Trophoblast cell (in vitro differentiated cells and primary cell): ENCODE measurements at regions not wholly inside any gene's neighbourhood (a gene's known extent, or its start where the extent isn't known, plus 50 kb on each side); places are given as distances from the start of the nearest gene placed in this dataset.
A peak's percentile ranks its signal among the peaks of the same experiment; 100 is the strongest.

Source experiments
- DNase-seq, 2 donors: peaks; one replicate each; pipeline ENCODE4 v3.0.0-alpha.2; 2016
- H2AFZ ChIP-seq: 2 replicates; pipeline ENCODE4 v1.6.1; 2013; ENCODE audit warnings: low read length, moderate library complexity, mild to moderate bottlenecking; ENCODE audit not compliant: insufficient read depth, poor library complexity
- H2AK5ac ChIP-seq: 2 replicates; pipeline ENCODE4 v1.6.1; 2013; ENCODE audit warnings: mild to moderate bottlenecking, low read length
- H2BK120ac ChIP-seq: 2 replicates; pipeline ENCODE4 v1.6.1; 2013; ENCODE audit warnings: low read length, mild to moderate bottlenecking, moderate library complexity; ENCODE audit not compliant: insufficient read depth, poor library complexity
- H2BK12ac ChIP-seq: 2 replicates; pipeline ENCODE4 v1.6.1; 2013; ENCODE audit warnings: mild to moderate bottlenecking, low read length, moderate library complexity
- H2BK5ac ChIP-seq: 2 replicates; pipeline ENCODE4 v1.6.1; 2013; ENCODE audit warnings: low read length, low read depth, moderate library complexity, mild to moderate bottlenecking; ENCODE audit not compliant: poor library complexity
- H3K14ac ChIP-seq: 2 replicates; pipeline ENCODE4 v1.6.1; 2013; ENCODE audit warnings: mild to moderate bottlenecking, low read length
- H3K18ac ChIP-seq: 2 replicates; pipeline ENCODE4 v1.6.1; 2013; ENCODE audit warnings: mild to moderate bottlenecking, low read length
- H3K23ac ChIP-seq: 2 replicates; pipeline ENCODE4 v1.6.1; 2013; ENCODE audit warnings: low read length
- H3K27ac ChIP-seq: 2 replicates; pipeline ENCODE4 v1.5.1; 2013; ENCODE audit warnings: low read depth, mild to moderate bottlenecking, inconsistent platforms, low read length, moderate library complexity
- H3K27me3 ChIP-seq: 2 replicates; pipeline ENCODE4 v1.6.1; 2013; ENCODE audit warnings: inconsistent platforms, mild to moderate bottlenecking, low read length, moderate library complexity; ENCODE audit not compliant: insufficient read depth
- H3K36me3 ChIP-seq, 2 experiments: 1 replicate in 1 of 2; 2 replicates in 1 of 2; pipeline ENCODE4 v1.6.1; 2013; ENCODE audit warnings: low read length in 2 of 2, mild to moderate bottlenecking in 2 of 2, moderate library complexity in 1 of 2; ENCODE audit not compliant: insufficient read depth in 2 of 2, control insufficient read depth in 1 of 2
- H3K4ac ChIP-seq: 2 replicates; pipeline ENCODE4 v1.6.1; 2013; ENCODE audit warnings: low read depth, mild to moderate bottlenecking, low read length, moderate library complexity
- H3K4me1 ChIP-seq, 2 experiments: 1 replicate in 1 of 2; 2 replicates in 1 of 2; pipeline ENCODE4 v1.6.1; 2013; ENCODE audit warnings: low read length in 2 of 2, mild to moderate bottlenecking in 2 of 2, moderate library complexity in 1 of 2; ENCODE audit not compliant: insufficient read depth in 2 of 2, control insufficient read depth in 1 of 2
- H3K4me2 ChIP-seq: 2 replicates; pipeline ENCODE4 v1.6.1; 2013; ENCODE audit warnings: inconsistent platforms, mild to moderate bottlenecking, low read length, moderate library complexity
- H3K4me3 ChIP-seq: 2 replicates; pipeline ENCODE4 v1.5.1; 2013; ENCODE audit warnings: mild to moderate bottlenecking, low read depth, low read length, inconsistent platforms
- H3K79me1 ChIP-seq: one replicate; pipeline ENCODE4 v1.6.1; 2013; ENCODE audit warnings: low read length
- H3K79me2 ChIP-seq: 2 replicates; pipeline ENCODE4 v1.6.1; 2013; ENCODE audit warnings: low read length, mild to moderate bottlenecking; ENCODE audit not compliant: control insufficient read depth, insufficient read depth, poor library complexity
- H3K9ac ChIP-seq: 2 replicates; pipeline ENCODE4 v1.6.1; 2013; ENCODE audit warnings: mild to moderate bottlenecking, low read length
- H3K9me3 ChIP-seq: 2 replicates; pipeline ENCODE4 v1.6.1; 2013; ENCODE audit warnings: low read depth, mild to moderate bottlenecking, control low read depth, inconsistent platforms, low read length; ENCODE audit not compliant: insufficient read depth
- H4K12ac ChIP-seq: 2 replicates; pipeline ENCODE4 v1.6.1; 2013; ENCODE audit warnings: low read depth, mild to moderate bottlenecking, low read length, moderate library complexity
- H4K8ac ChIP-seq: 2 replicates; pipeline ENCODE4 v1.6.1; 2013; ENCODE audit warnings: low read depth, mild to moderate bottlenecking, low read length, moderate library complexity
- H4K91ac ChIP-seq: one replicate; pipeline ENCODE4 v1.6.1; 2013; ENCODE audit warnings: low read depth, mild to moderate bottlenecking, low read length, moderate library complexity
- WGBS: extraction: QIAGEN DNeasy Blood & Tissue Kit; methylation state at CpG from one replicate; pipeline ENCODE4 v1.1.7; 2013; ENCODE audit warnings: missing lambda C conversion rate; ENCODE audit not compliant: insufficient read length, insufficient coverage; ENCODE audit errors: extremely low coverage; 5-methylcytosine and 5-hydroxymethylcytosine counted together

DNA sequence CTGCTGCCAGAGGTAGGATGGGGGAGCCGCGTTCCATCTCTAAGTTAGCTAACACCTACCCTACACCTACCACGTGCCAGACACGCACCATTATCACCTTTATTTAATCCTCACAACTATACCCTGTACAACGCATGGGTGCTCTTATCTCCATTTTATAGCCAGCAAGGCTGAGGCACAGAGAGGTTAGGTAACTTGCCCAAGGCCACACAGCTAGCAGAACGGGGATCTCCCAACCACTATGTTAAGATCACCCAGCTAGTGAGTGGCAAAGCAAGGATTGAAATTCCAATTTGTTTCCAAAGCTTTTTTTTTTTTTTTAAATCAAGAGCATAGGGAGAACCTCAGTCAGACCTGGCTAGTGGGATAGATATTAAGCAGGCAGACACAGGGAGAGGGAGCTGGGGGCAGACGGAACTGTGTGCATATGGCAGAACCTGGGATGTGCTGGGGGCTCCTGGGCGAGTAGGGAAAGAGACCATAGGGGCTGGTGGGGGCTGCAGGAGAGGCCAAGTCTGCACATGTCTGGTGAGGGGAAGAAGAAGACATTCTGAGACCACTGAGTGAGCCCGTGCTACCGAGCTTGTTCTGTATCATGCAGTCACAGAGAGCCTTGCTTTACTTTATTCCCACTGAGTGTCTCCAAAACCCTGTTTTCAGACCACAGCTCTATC is 196.3 kb upstream of the TPM1 start:
- peak overlapping the region; percentile 97 for H2BK12ac ChIP-seq
- peak overlapping the region; percentile 58 for H4K8ac ChIP-seq
- no peak overlapping the region for H3K4me3 ChIP-seq
- peak overlapping the region; percentile 88 for H3K4ac ChIP-seq
- WGBS, result no CpG with 5 or more reads among the region's 10 CpGs
- H3K4me1 ChIP-seq, result peaks cover 34 to 40% of the 10 kb centered on the region in 2 experiments
- no peak overlapping the region for H3K9ac ChIP-seq
- H3K14ac ChIP-seq, result peak overlapping the region; percentile 97
- no peak overlapping the region for H3K23ac ChIP-seq
- peak overlapping the region; percentile 100 for H4K91ac ChIP-seq
- no peaks in the 10 kb centered on the region for H3K27me3 ChIP-seq
- H2BK120ac ChIP-seq, result peak overlapping the region; percentile 99
- H3K4me2 ChIP-seq, result no peak overlapping the region
- no peaks in the 10 kb centered on the region for H3K9me3 ChIP-seq
- DNase-seq, result peak; percentile 58 to 69
- peak overlapping the region; percentile 76 for H3K18ac ChIP-seq
- H2AK5ac ChIP-seq, result peak overlapping the region; percentile 81
- H3K27ac ChIP-seq, result peak overlapping the region; percentile 99
- H3K36me3 ChIP-seq, result peaks cover 9 to 18% of the 10 kb centered on the region in 2 experiments
- H3K79me2 ChIP-seq, result peaks cover 21% of the 10 kb centered on the region
- H3K79me1 ChIP-seq, result peaks cover 77% of the 10 kb centered on the region
- peak overlapping the region; percentile 21 for H2AFZ ChIP-seq
- H4K12ac ChIP-seq, result no peak overlapping the region
- peak overlapping the region; percentile 98 for H2BK5ac ChIP-seq

DNA sequence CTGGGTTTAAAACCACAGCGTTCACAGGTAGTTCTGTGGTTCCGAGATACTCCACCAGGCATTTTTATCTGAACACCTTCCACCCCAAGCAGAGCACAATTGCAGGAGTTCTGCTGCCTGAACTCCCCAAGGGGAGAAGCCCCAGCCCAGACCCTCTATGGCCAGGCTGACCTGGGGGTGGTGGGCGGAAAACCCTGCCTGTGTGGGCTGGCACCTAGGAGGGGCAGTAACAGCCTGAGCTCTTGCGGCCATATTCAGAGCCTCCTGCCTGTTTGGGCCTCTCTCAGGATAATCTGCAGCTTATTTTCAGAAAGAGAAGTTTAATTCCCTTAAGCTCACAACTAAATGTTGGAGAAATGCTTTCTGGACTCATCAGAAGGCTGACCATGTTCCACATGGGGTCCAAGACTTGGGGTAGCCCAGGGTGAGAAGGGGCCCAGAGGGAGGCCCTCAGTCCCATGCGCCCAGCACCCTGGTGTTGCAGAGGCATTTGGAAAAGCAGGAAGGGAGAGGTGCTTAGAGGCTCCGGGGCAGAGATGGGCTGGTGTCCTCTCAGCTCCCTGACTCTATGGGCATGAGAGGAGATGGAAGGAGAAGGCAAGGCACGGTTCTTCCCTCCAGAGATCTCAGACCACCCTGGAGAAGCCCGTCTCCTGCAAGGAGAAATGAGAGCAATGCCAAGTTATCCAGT is 195.6 kb upstream of the TPM1 start:
- H3K4me2 ChIP-seq, result no peak overlapping the region
- H2AK5ac ChIP-seq, result peak overlapping the region; percentile 81
- peak overlapping the region; percentile 51 for H2AFZ ChIP-seq
- H3K14ac ChIP-seq, result peak overlapping the region; percentile 97
- no peaks in the 10 kb centered on the region for H3K27me3 ChIP-seq
- H3K23ac ChIP-seq, result no peak overlapping the region
- peak overlapping the region; percentile 100 for H4K91ac ChIP-seq
- H3K18ac ChIP-seq, result peak overlapping the region; percentile 76
- no peak overlapping the region for H3K9ac ChIP-seq
- peak overlapping the region; percentile 99 for H2BK120ac ChIP-seq
- no peaks in the 10 kb centered on the region for H3K9me3 ChIP-seq
- H3K79me2 ChIP-seq, result peaks cover 21% of the 10 kb centered on the region
- peak overlapping the region; percentile 58 for H4K8ac ChIP-seq
- H3K36me3 ChIP-seq, result peaks cover 8 to 13% of the 10 kb centered on the region in 2 experiments
- no peak overlapping the region for H4K12ac ChIP-seq
- H3K4me3 ChIP-seq, result no peak overlapping the region
- no peak for DNase-seq
- H3K27ac ChIP-seq, result peak overlapping the region; percentile 99
- H3K4ac ChIP-seq, result peak overlapping the region; percentile 91
- H3K4me1 ChIP-seq, result peaks cover 33 to 40% of the 10 kb centered on the region in 2 experiments
- peaks cover 80% of the 10 kb centered on the region for H3K79me1 ChIP-seq
- H2BK5ac ChIP-seq, result peak overlapping the region; percentile 98
- WGBS, result no CpG with 5 or more reads among the region's 8 CpGs
- peak overlapping the region; percentile 97 for H2BK12ac ChIP-seq

DNA sequence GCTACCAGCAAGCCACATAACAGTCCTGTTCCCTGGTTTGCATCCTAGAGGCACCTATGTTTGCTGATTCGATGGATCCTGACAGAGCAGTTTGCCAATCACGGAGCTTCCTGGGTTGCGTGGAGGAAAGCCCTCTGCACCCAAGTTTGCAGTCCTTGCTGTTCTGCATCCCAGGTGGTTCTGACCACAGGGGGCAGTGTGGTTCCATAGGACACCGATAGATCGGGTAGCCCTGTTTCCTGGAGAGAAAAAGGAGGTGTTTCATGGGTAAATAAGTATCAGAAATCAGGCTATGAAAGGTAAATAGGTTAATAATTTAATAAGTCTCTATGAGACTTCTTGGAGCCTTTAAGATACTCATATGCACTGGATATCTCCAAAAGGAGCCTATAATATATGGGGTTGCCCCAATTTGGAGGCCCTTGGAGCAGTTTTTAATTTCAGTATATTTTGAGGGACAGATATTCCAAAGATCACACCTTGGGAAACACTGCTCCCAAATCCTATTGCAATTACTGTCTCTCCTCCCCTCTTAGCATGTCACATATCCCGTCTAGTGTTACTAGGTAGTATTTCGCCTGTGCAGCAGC is 194.6 kb upstream of the TPM1 start:
- Histone ChIP-seq H3K18ac (peak overlapping the region; percentile 95), H3K4me2 (no peak overlapping the region)
- no CpG with 5 or more reads among the region's 7 CpGs for WGBS

DNA sequence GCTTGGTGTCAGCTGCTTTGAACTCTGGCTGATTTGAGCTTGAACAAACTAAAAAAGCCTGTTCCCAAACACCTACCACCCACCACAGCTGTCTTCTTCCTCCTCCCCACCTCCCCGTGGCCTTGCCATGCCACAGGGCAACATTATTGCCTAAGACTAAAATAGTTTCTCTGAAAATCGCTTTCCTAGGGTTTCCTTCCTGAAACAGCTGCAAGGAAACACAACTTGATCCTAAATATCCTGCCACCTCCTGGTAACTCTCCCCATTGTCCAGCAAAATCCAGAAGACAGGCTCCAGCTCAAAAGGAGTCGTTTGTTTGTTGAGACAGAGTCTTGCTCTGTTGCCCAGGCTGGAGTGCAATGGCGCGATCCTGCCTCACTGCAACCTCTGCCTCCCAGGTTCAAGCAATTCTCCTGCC is 193.9 kb upstream of the TPM1 start:
- peak overlapping the region; percentile 100 for H2BK120ac ChIP-seq
- DNase-seq, result peak in 1 of 2 donors; percentile 58
- WGBS, result no CpG with 5 or more reads among the region's 5 CpGs

More for the DNA sequence above, 194.6 kb upstream of the TPM1 start:
- Histone ChIP-seq H3K4ac (peak overlapping the region; percentile 91), H2AFZ (peak overlapping the region; percentile 11), H4K12ac (no peak overlapping the region), H3K79me1 (peaks cover 79% of the 10 kb centered on the region), H3K9me3 (no peaks in the 10 kb centered on the region), H3K27ac (peak overlapping the region; percentile 99), H4K91ac (peak overlapping the region; percentile 100), H3K27me3 (no peaks in the 10 kb centered on the region), H4K8ac (peak overlapping the region; percentile 58), H3K14ac (peak overlapping the region; percentile 97), H3K4me3 (no peak overlapping the region), H3K36me3 (peaks cover 4 to 5% of the 10 kb centered on the region in 2 experiments), H3K4me1 (peaks cover 35 to 42% of the 10 kb centered on the region in 2 experiments), H3K23ac (no peak overlapping the region), H2BK120ac (peak overlapping the region; percentile 100), H2BK12ac (peak overlapping the region; percentile 97), H3K79me2 (peaks cover 23% of the 10 kb centered on the region), H3K9ac (no peak overlapping the region), H2BK5ac (peak overlapping the region; percentile 98), H2AK5ac (peak overlapping the region; percentile 90)
- peak; percentile 59 to 84 for DNase-seq

More for the DNA sequence above, 193.9 kb upstream of the TPM1 start:
- no peak overlapping the region for H3K4me3 ChIP-seq
- peaks cover 23% of the 10 kb centered on the region for H3K79me2 ChIP-seq
- H2AK5ac ChIP-seq, result peak overlapping the region; percentile 90
- H3K36me3 ChIP-seq, result peaks cover 2 to 4% of the 10 kb centered on the region in 2 experiments
- H2AFZ ChIP-seq, result peak overlapping the region; percentile 11
- peak overlapping the region; percentile 95 for H3K18ac ChIP-seq
- peak overlapping the region; percentile 49 for H4K8ac ChIP-seq
- peaks cover 38 to 46% of the 10 kb centered on the region in 2 experiments for H3K4me1 ChIP-seq
- H3K23ac ChIP-seq, result no peak overlapping the region
- H4K91ac ChIP-seq, result peak overlapping the region; percentile 96
- peak overlapping the region; percentile 96 for H2BK12ac ChIP-seq
- H3K4ac ChIP-seq, result peak overlapping the region; percentile 97
- H4K12ac ChIP-seq, result peak overlapping the region; percentile 3
- peak overlapping the region; percentile 99 for H3K27ac ChIP-seq
- no peaks in the 10 kb centered on the region for H3K27me3 ChIP-seq
- H2BK5ac ChIP-seq, result peak overlapping the region; percentile 91
- H3K79me1 ChIP-seq, result peaks cover 81% of the 10 kb centered on the region
- no peak overlapping the region for H3K4me2 ChIP-seq
- peak overlapping the region; percentile 96 for H3K14ac ChIP-seq
- no peak overlapping the region for H3K9ac ChIP-seq
- no peaks in the 10 kb centered on the region for H3K9me3 ChIP-seq
